ENCODE measurements at regions not wholly inside any gene's neighbourhood (a gene's known extent, or its start where the extent isn't known, plus 50 kb on each side); places are given as distances from the start of the nearest gene placed in this dataset.
A peak's percentile ranks its signal among the peaks of the same experiment; 100 is the strongest.
"Not testable (repeated sequence)": the region's sequence is repeated elsewhere in the genome, so short reads cannot be mapped to it uniquely, and the experiment has no call there.

GRCh38 chr13:109702030-109702597 lies 84.3 kb downstream of the IRS2 start:
- not testable (repeated sequence) for DNase-seq (ENCODE audit: low spot score)

- peak; percentile 42 for DNase-seq (ENCODE audit: low spot score)
These were observed 86.2 kb downstream of the IRS2 start for GRCh38 chr13:109700176-109700575.

GRCh38 chr13:109699628-109700071 lies 86.7 kb downstream of the IRS2 start:
- DNase-seq (ENCODE audit: low spot score), result no peak

GRCh38 chr13:109698779-109699178 lies 87.6 kb downstream of the IRS2 start:
- DNase-seq (ENCODE audit: low spot score), result peak; percentile 66

- DNase-seq (ENCODE audit: low spot score), result no peak
These were observed 88.4 kb downstream of the IRS2 start for GRCh38 chr13:109697936-109698335.

GRCh38 chr13:109695402-109696190 lies 90.8 kb downstream of the IRS2 start:
- DNase-seq (ENCODE audit: low spot score), result no peak

GRCh38 chr13:109694972-109695371 lies 91.4 kb downstream of the IRS2 start:
- DNase-seq (ENCODE audit: low spot score), result no peak

GRCh38 chr13:109693213-109693612 lies 93.2 kb downstream of the IRS2 start:
- DNase-seq (ENCODE audit: low spot score), result no peak

GRCh38 chr13:109691689-109692088 lies 94.7 kb downstream of the IRS2 start:
- DNase-seq (ENCODE audit: low spot score), result no peak

- DNase-seq (ENCODE audit: low spot score), result no peak
These were observed 98.6 kb downstream of the IRS2 start for GRCh38 chr13:109687559-109688448.

GRCh38 chr13:109685203-109685602 lies 101.2 kb downstream of the IRS2 start:
- no peak for DNase-seq (ENCODE audit: low spot score)

- DNase-seq (ENCODE audit: low spot score), result no peak
These were observed 101.6 kb downstream of the IRS2 start for GRCh38 chr13:109684824-109685202.

GRCh38 chr13:109684084-109684823 lies 102.1 kb downstream of the IRS2 start:
- DNase-seq (ENCODE audit: low spot score), result no peak

- DNase-seq (ENCODE audit: low spot score), result no peak
These were observed 103.7 kb downstream of the IRS2 start for GRCh38 chr13:109682534-109683244.

GRCh38 chr13:109680930-109681329 lies 105.5 kb downstream of the IRS2 start:
- no peak for DNase-seq (ENCODE audit: low spot score)

- DNase-seq (ENCODE audit: low spot score), result no peak
These were observed 106.1 kb downstream of the IRS2 start for GRCh38 chr13:109680288-109680687.

- no peak for DNase-seq (ENCODE audit: low spot score)
These were observed 107.9 kb downstream of the IRS2 start for GRCh38 chr13:109678459-109678858.

- no peak for DNase-seq (ENCODE audit: low spot score)
These were observed 109.2 kb downstream of the IRS2 start for GRCh38 chr13:109677206-109677605.

GRCh38 chr13:109673477-109673876 lies 112.9 kb downstream of the IRS2 start:
- DNase-seq (ENCODE audit: low spot score), result no peak

GRCh38 chr13:109672545-109672944 lies 113.8 kb downstream of the IRS2 start:
- no peak for DNase-seq (ENCODE audit: low spot score)

GRCh38 chr13:109671919-109672318 lies 114.5 kb downstream of the IRS2 start:
- DNase-seq (ENCODE audit: low spot score), result no peak
